Mesendoderm (in vitro differentiated cells): ENCODE measurements at regions not wholly inside any gene's neighbourhood (a gene's known extent, or its start where the extent isn't known, plus 50 kb on each side); places are given as distances from the start of the nearest gene placed in this dataset.
A peak's percentile ranks its signal among the peaks of the same experiment; 100 is the strongest.

ENCODE experiments used
- DNase-seq: peaks from one replicate; pipeline ENCODE4 v3.0.0; 2013
- H2AK5ac ChIP-seq: 2 replicates; pipeline ENCODE4 v1.6.1; 2013; ENCODE audit warnings: low read length, inconsistent platforms
- H2BK120ac ChIP-seq: 2 replicates; pipeline ENCODE4 v1.6.1; 2013; ENCODE audit warnings: low read depth, mild to moderate bottlenecking, low read length, moderate library complexity, mixed read lengths
- H2BK15ac ChIP-seq: replicated peaks from 2 replicates; pipeline ENCODE4 v1.6.1; 2013; ENCODE audit warnings: low read depth, mild to moderate bottlenecking, moderate library complexity
- H2BK5ac ChIP-seq: 2 replicates; pipeline ENCODE4 v1.6.1; 2013; ENCODE audit warnings: low read length, inconsistent platforms
- H3K18ac ChIP-seq: 2 replicates; pipeline ENCODE4 v1.6.1; 2013; ENCODE audit warnings: mild to moderate bottlenecking, low read length, mixed read lengths
- H3K23ac ChIP-seq: one replicate; pipeline ENCODE4 v1.6.1; 2013; ENCODE audit warnings: low read length
- H3K27ac ChIP-seq: 2 replicates; pipeline ENCODE4 v1.5.1; 2013; ENCODE audit warnings: low read depth, mild to moderate bottlenecking, inconsistent platforms, low read length, moderate library complexity
- H3K27me3 ChIP-seq: 2 replicates; pipeline ENCODE4 v1.6.1; 2013; ENCODE audit warnings: low read length, control low read depth, mild to moderate bottlenecking, inconsistent platforms; ENCODE audit not compliant: insufficient read depth, poor library complexity
- H3K36me3 ChIP-seq: 2 replicates; pipeline ENCODE4 v1.6.1; 2013; ENCODE audit warnings: low read length, inconsistent platforms; ENCODE audit not compliant: control insufficient read depth, insufficient read depth
- H3K4ac ChIP-seq: one replicate; pipeline ENCODE4 v1.6.1; 2013; ENCODE audit warnings: low read depth, mild to moderate bottlenecking, low read length, moderate library complexity
- H3K4me1 ChIP-seq: 2 replicates; pipeline ENCODE4 v1.6.1; 2013; ENCODE audit warnings: low read depth, low read length, inconsistent platforms; ENCODE audit not compliant: control insufficient read depth
- H3K4me2 ChIP-seq: 2 replicates; pipeline ENCODE4 v1.6.1; 2013; ENCODE audit warnings: low read length
- H3K4me3 ChIP-seq: 2 replicates; pipeline ENCODE4 v1.5.1; 2013; ENCODE audit warnings: mild to moderate bottlenecking, low read length
- H3K56ac ChIP-seq: one replicate; pipeline ENCODE4 v1.6.1; 2013; ENCODE audit warnings: low read length
- H3K79me1 ChIP-seq: 2 replicates; pipeline ENCODE4 v1.6.1; 2013; ENCODE audit warnings: low read length, inconsistent platforms
- H3K79me2 ChIP-seq: 2 replicates; pipeline ENCODE4 v1.6.1; 2013; ENCODE audit warnings: mild to moderate bottlenecking, low read length; ENCODE audit not compliant: control insufficient read depth, insufficient read depth
- H3K9ac ChIP-seq: 2 replicates; pipeline ENCODE4 v1.6.1; 2013; ENCODE audit warnings: low read length, inconsistent platforms
- H4K5ac ChIP-seq: one replicate; pipeline ENCODE4 v1.6.1; 2013; ENCODE audit warnings: low read length
- H4K8ac ChIP-seq: one replicate; pipeline ENCODE4 v1.6.1; 2013; ENCODE audit warnings: low read depth, mild to moderate bottlenecking, control low read depth, low read length, moderate library complexity
- WGBS: extraction: QIAGEN DNeasy Blood & Tissue Kit; methylation state at CpG from one replicate; pipeline ENCODE4 v1.1.7; 2013; ENCODE audit warnings: low lambda C conversion rate, missing lambda C conversion rate; ENCODE audit not compliant: insufficient coverage; ENCODE audit errors: extremely low coverage; 5-methylcytosine and 5-hydroxymethylcytosine counted together

GRCh38 chr1:192053531-192053971 is 104.7 kb upstream of the RGS18 start:
- DNase-seq = no peak
- no peak overlapping the region for H4K8ac ChIP-seq
- H3K36me3 ChIP-seq = no peaks in the 10 kb centered on the region
- no peak overlapping the region for H2BK15ac ChIP-seq
- no peaks in the 10 kb centered on the region for H3K4me1 ChIP-seq
- H3K56ac ChIP-seq = no peak overlapping the region
- no peak overlapping the region for H4K5ac ChIP-seq
- no peak overlapping the region for H3K4me2 ChIP-seq
- no peak overlapping the region for H3K9ac ChIP-seq
- no peak overlapping the region for H2BK5ac ChIP-seq
- H3K4me3 ChIP-seq = no peak overlapping the region
- no peak overlapping the region for H3K27ac ChIP-seq
- H3K23ac ChIP-seq = no peak overlapping the region
- H3K18ac ChIP-seq = no peak overlapping the region
- H3K79me1 ChIP-seq = no peaks in the 10 kb centered on the region
- H3K79me2 ChIP-seq = no peaks in the 10 kb centered on the region
- H3K4ac ChIP-seq = no peak overlapping the region
- no peak overlapping the region for H2AK5ac ChIP-seq
- no peak overlapping the region for H2BK120ac ChIP-seq
- no peaks in the 10 kb centered on the region for H3K27me3 ChIP-seq
- no CpG with 5 or more reads among the region's 2 CpGs for WGBS

- no peak overlapping the region for H3K27ac ChIP-seq
- H3K4ac ChIP-seq = no peak overlapping the region
- no peak overlapping the region for H4K8ac ChIP-seq
- H3K9ac ChIP-seq = no peak overlapping the region
- H3K36me3 ChIP-seq = no peaks in the 10 kb centered on the region
- H3K4me3 ChIP-seq = no peak overlapping the region
- no peak overlapping the region for H3K23ac ChIP-seq
- H4K5ac ChIP-seq = no peak overlapping the region
- H2BK5ac ChIP-seq = no peak overlapping the region
- no peaks in the 10 kb centered on the region for H3K27me3 ChIP-seq
- WGBS = no CpG with 5 or more reads among the region's 2 CpGs
- no peak overlapping the region for H2BK15ac ChIP-seq
- H3K18ac ChIP-seq = no peak overlapping the region
- H2AK5ac ChIP-seq = no peak overlapping the region
- H3K4me2 ChIP-seq = no peak overlapping the region
- H2BK120ac ChIP-seq = no peak overlapping the region
- H3K79me2 ChIP-seq = no peaks in the 10 kb centered on the region
- DNase-seq = no peak
- no peak overlapping the region for H3K56ac ChIP-seq
- no peaks in the 10 kb centered on the region for H3K4me1 ChIP-seq
- H3K79me1 ChIP-seq = no peaks in the 10 kb centered on the region
Measured at GRCh38 chr1:192057766-192058165, 100.5 kb upstream of the RGS18 start.

DNA sequence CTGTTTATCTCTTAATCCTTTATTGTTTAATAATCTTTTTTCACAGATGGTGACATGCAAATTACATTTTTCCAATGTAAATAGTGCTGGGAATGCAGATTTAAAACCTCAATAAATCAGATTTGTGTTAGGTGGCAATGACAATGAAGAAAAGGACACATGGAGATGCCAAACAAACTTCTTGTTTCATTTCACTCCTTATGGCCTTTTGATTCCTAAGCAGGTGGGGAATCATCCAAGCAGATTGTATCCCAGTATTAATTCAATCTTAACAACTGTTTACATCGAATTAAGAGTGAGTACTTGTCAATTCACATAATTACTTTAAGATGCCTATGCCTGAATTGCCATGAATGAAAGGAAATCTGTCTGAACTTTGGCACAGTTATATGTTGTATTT is 98.9 kb upstream of the RGS18 start:
- H2AK5ac ChIP-seq = no peak overlapping the region
- H3K79me2 ChIP-seq = no peaks in the 10 kb centered on the region
- H4K8ac ChIP-seq = no peak overlapping the region
- H3K27me3 ChIP-seq = no peaks in the 10 kb centered on the region
- H2BK15ac ChIP-seq = no peak overlapping the region
- H3K23ac ChIP-seq = no peak overlapping the region
- H3K4me3 ChIP-seq = no peak overlapping the region
- WGBS = no CpG with 5 or more reads among the region's 1 CpG
- no peaks in the 10 kb centered on the region for H3K79me1 ChIP-seq
- H3K18ac ChIP-seq = no peak overlapping the region
- H3K9ac ChIP-seq = no peak overlapping the region
- no peak overlapping the region for H3K27ac ChIP-seq
- H2BK120ac ChIP-seq = no peak overlapping the region
- H2BK5ac ChIP-seq = no peak overlapping the region
- H3K4me2 ChIP-seq = no peak overlapping the region
- H4K5ac ChIP-seq = no peak overlapping the region
- no peak overlapping the region for H3K4ac ChIP-seq
- no peaks in the 10 kb centered on the region for H3K4me1 ChIP-seq
- no peak overlapping the region for H3K56ac ChIP-seq
- DNase-seq = no peak
- no peaks in the 10 kb centered on the region for H3K36me3 ChIP-seq

DNA sequence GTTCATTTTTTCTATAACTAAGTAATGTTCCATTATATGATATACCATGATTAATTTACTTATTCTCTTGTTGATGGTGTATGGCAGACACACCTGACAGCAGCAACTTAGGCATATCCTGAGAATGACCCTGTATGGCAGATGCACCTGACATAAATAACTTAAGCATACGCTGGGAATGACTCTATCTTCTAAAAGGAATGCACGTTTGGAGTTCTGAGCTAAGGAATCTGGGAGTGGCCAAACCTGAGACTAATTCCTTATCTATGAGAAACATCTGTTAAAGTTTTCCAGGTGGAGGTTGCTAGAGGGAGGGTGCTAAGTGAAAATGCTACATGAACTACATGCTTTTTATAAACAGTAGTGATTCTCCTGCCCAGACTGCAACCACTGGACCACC is 96.7 kb upstream of the RGS18 start:
- H4K5ac ChIP-seq = no peak overlapping the region
- no peak overlapping the region for H2AK5ac ChIP-seq
- H3K4me3 ChIP-seq = no peak overlapping the region
- no peak overlapping the region for H4K8ac ChIP-seq
- no peak overlapping the region for H2BK5ac ChIP-seq
- no peak overlapping the region for H2BK120ac ChIP-seq
- H3K79me2 ChIP-seq = no peaks in the 10 kb centered on the region
- no peak overlapping the region for H3K4me2 ChIP-seq
- no peak overlapping the region for H3K27ac ChIP-seq
- no peak overlapping the region for H3K23ac ChIP-seq
- no peaks in the 10 kb centered on the region for H3K4me1 ChIP-seq
- no peaks in the 10 kb centered on the region for H3K36me3 ChIP-seq
- no CpG with 5 or more reads among the region's 2 CpGs for WGBS
- H3K18ac ChIP-seq = no peak overlapping the region
- H3K79me1 ChIP-seq = no peaks in the 10 kb centered on the region
- H2BK15ac ChIP-seq = no peak overlapping the region
- no peak overlapping the region for H3K56ac ChIP-seq
- peak; percentile 57 for DNase-seq
- H3K27me3 ChIP-seq = no peaks in the 10 kb centered on the region
- no peak overlapping the region for H3K9ac ChIP-seq
- no peak overlapping the region for H3K4ac ChIP-seq

DNA sequence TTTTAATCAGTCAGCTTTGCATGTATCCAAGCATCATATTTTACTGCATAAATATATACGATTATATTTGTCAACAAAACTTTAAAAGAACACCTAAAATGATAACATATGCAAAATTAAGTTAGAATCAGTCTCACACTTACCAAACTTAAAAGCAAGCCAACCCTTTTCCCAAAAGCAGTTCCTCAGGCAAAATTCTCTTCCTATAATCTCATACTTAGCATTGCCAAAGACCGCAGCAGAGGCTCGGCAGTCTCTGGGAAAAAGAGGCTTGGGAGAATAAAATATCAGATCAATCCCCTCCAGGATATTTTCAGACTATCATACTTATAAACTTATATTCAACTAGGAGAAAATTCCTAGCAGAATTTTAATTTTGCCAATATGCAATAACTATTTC is 93.2 kb upstream of the RGS18 start:
- Histone ChIP-seq H3K4me1 (no peaks in the 10 kb centered on the region), H3K18ac (no peak overlapping the region), H3K56ac (no peak overlapping the region), H3K79me2 (no peaks in the 10 kb centered on the region), H3K79me1 (no peaks in the 10 kb centered on the region), H2BK5ac (no peak overlapping the region), H3K9ac (no peak overlapping the region), H3K4me3 (no peak overlapping the region), H3K4ac (no peak overlapping the region), H2BK120ac (no peak overlapping the region), H3K23ac (no peak overlapping the region), H3K27ac (no peak overlapping the region), H2AK5ac (no peak overlapping the region), H2BK15ac (no peak overlapping the region), H4K5ac (no peak overlapping the region), H3K27me3 (no peaks in the 10 kb centered on the region), H3K4me2 (no peak overlapping the region), H4K8ac (no peak overlapping the region), H3K36me3 (no peaks in the 10 kb centered on the region)
- no peak for DNase-seq
- no CpG with 5 or more reads among the region's 3 CpGs for WGBS

- H2BK5ac ChIP-seq = no peak overlapping the region
- no peak overlapping the region for H4K5ac ChIP-seq
- H3K9ac ChIP-seq = no peak overlapping the region
- H3K18ac ChIP-seq = no peak overlapping the region
- H3K23ac ChIP-seq = no peak overlapping the region
- H3K27ac ChIP-seq = no peak overlapping the region
- no peak overlapping the region for H3K4me2 ChIP-seq
- H3K27me3 ChIP-seq = no peaks in the 10 kb centered on the region
- H2AK5ac ChIP-seq = no peak overlapping the region
- no peaks in the 10 kb centered on the region for H3K79me2 ChIP-seq
- no peak overlapping the region for H2BK15ac ChIP-seq
- H2BK120ac ChIP-seq = no peak overlapping the region
- no peaks in the 10 kb centered on the region for H3K36me3 ChIP-seq
- no CpG with 5 or more reads among the region's 4 CpGs for whole genome bisulfite sequencing
- no peak overlapping the region for H4K8ac ChIP-seq
- no peak overlapping the region for H3K4ac ChIP-seq
- no peaks in the 10 kb centered on the region for H3K79me1 ChIP-seq
- no peak overlapping the region for H3K4me3 ChIP-seq
- DNase-seq = peak; percentile 17
- no peaks in the 10 kb centered on the region for H3K4me1 ChIP-seq
- H3K56ac ChIP-seq = no peak overlapping the region
Measured at GRCh38 chr1:192066202-192066601, 92.1 kb upstream of the RGS18 start.
